Osteoblast (primary cell): ENCODE measurements at regions not wholly inside any gene's neighbourhood (a gene's known extent, or its start where the extent isn't known, plus 50 kb on each side); places are given as distances from the start of the nearest gene placed in this dataset.

Experiments used
- DNase-seq: peaks from one replicate; pipeline ENCODE4 v3.0.0; 2011; ENCODE audit warnings: low spot score, mixed read lengths; ENCODE audit not compliant: insufficient read length; ENCODE audit errors: missing footprints
- H2AFZ ChIP-seq: 2 replicates; pipeline ENCODE4 v1.6.0; 2011; ENCODE audit warnings: mild to moderate bottlenecking, low read length
- H3K27ac ChIP-seq: 2 replicates; pipeline ENCODE4 v1.5.1; 2011; ENCODE audit warnings: mild to moderate bottlenecking, low read depth, low read length, moderate library complexity
- H3K27me3 ChIP-seq: 2 replicates; pipeline ENCODE4 v1.6.0; 2012; ENCODE audit warnings: mild to moderate bottlenecking, control low read depth, inconsistent platforms, low read length, moderate library complexity; ENCODE audit not compliant: insufficient read depth
- H3K36me3 ChIP-seq: 2 replicates; pipeline ENCODE4 v1.5.1; 2011; ENCODE audit warnings: mild to moderate bottlenecking, low read length, control low read depth, moderate library complexity; ENCODE audit not compliant: insufficient read depth
- H3K4me1 ChIP-seq: 2 replicates; pipeline ENCODE4 v1.5.1; 2011; ENCODE audit warnings: mild to moderate bottlenecking, low read length, control low read depth, moderate library complexity; ENCODE audit not compliant: insufficient read depth
- H3K4me2 ChIP-seq: 2 replicates; pipeline ENCODE4 v1.6.0; 2011; ENCODE audit warnings: mild to moderate bottlenecking, low read length; ENCODE audit not compliant: insufficient read depth
- H3K4me3 ChIP-seq: fragments of 200-600 bp; sonication (generic); 3 replicates; pipeline ENCODE4 v1.5.1; 2012; ENCODE audit warnings: mild to moderate bottlenecking, low read length, inconsistent platforms; ENCODE audit not compliant: insufficient read depth
- H3K79me2 ChIP-seq: 2 replicates; pipeline ENCODE4 v1.6.0; 2012; ENCODE audit warnings: mild to moderate bottlenecking, low read length, control low read depth, inconsistent platforms; ENCODE audit not compliant: insufficient read depth
- H3K9me3 ChIP-seq: 2 replicates; pipeline ENCODE4 v1.5.1; 2011; ENCODE audit warnings: low read depth, low read length, control low read depth
- H4K20me1 ChIP-seq: 2 replicates; pipeline ENCODE4 v1.6.0; 2012; ENCODE audit warnings: mild to moderate bottlenecking, low read length, control low read depth; ENCODE audit not compliant: insufficient read depth
- TF ChIP-seq, protein P1 (sequence below): IDR thresholded peaks from 2 replicates; pipeline ENCODE4 v1.5.1; 2011; ENCODE audit warnings: mild to moderate bottlenecking, low read depth, low read length, moderate library complexity; ENCODE audit errors: extremely low read depth

DNA sequence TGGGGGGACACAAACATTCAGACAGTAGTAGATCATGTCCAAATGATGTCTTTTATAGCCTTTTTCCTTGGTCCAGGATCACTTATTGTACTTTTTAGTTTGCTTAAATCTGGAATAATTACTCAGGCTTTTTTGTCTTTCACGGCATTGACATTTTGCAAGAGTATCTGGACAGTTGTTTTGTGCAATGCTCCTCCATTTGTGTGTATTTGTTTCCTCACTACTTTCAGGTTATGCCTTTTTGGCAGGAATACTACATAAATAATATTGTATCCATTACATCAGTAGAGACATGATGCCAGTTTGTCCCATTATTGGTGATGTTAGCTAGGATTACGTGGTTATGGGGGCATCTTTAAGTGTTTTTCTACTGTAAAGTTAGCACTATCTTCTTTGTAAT lies 238.3 kb downstream of the MAN2A1 start:
- Histone ChIP-seq H3K36me3 (no peaks in the 10 kb centered on the region), H3K79me2 (no peaks in the 10 kb centered on the region), H4K20me1 (no peaks in the 10 kb centered on the region), H3K9me3 (no peaks in the 10 kb centered on the region), H3K27me3 (peaks cover 4% of the 10 kb centered on the region), H3K4me3 (no peak overlapping the region), H3K4me1 (no peaks in the 10 kb centered on the region), H3K4me2 (no peak overlapping the region), H3K27ac (no peak overlapping the region), H2AFZ (no peak overlapping the region)
- TF ChIP-seq, protein P1, sequence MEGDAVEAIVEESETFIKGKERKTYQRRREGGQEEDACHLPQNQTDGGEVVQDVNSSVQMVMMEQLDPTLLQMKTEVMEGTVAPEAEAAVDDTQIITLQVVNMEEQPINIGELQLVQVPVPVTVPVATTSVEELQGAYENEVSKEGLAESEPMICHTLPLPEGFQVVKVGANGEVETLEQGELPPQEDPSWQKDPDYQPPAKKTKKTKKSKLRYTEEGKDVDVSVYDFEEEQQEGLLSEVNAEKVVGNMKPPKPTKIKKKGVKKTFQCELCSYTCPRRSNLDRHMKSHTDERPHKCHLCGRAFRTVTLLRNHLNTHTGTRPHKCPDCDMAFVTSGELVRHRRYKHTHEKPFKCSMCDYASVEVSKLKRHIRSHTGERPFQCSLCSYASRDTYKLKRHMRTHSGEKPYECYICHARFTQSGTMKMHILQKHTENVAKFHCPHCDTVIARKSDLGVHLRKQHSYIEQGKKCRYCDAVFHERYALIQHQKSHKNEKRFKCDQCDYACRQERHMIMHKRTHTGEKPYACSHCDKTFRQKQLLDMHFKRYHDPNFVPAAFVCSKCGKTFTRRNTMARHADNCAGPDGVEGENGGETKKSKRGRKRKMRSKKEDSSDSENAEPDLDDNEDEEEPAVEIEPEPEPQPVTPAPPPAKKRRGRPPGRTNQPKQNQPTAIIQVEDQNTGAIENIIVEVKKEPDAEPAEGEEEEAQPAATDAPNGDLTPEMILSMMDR = no peak
- DNase-seq = no peak

DNA sequence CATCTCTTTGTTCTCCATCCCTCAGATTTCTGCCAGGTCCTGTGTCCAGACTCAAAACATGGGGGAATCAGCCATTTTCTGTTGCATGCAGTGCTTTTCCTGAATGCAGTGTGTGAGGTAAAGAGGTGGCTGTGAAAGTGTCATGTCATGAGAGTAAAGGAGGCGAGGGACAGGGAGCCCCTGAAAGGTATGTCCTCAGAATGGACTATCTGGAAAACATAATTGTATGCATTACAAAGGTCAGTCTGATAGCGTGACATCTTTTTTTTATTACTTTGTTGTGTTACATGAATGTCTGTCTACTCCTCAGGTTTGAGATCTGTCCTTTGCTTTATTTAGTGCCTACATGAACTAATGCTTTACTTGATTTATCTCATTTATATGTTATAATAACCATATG lies 239.1 kb downstream of the MAN2A1 start:
- H2AFZ ChIP-seq = no peak overlapping the region
- no peaks in the 10 kb centered on the region for H3K36me3 ChIP-seq
- no peak overlapping the region for H3K4me3 ChIP-seq
- TF ChIP-seq, protein P1 = no peak
- no peaks in the 10 kb centered on the region for H3K79me2 ChIP-seq
- no peak overlapping the region for H3K27ac ChIP-seq
- peaks cover 4% of the 10 kb centered on the region for H3K27me3 ChIP-seq
- no peaks in the 10 kb centered on the region for H3K4me1 ChIP-seq
- H4K20me1 ChIP-seq = no peaks in the 10 kb centered on the region
- H3K9me3 ChIP-seq = no peaks in the 10 kb centered on the region
- DNase-seq = no peak
- H3K4me2 ChIP-seq = no peak overlapping the region

DNA sequence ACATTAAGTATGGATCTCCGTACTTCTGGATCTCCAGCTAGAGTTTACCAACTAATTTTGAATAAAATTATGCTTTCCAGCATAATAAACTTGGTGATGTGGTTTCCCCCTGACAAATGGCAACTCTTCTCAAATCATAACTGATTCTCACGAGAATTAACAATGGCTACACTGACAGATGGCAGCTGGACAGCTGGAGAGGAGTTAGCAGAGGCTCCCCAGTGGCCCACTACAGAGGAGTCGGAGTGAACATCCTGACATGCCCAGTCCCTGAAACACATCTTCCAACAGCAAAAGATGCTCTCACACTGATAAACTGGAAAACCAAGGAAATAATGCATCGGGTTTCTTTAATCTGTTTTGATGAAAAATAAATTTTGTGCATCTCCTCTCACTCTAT lies 239.6 kb downstream of the MAN2A1 start:
- no peak overlapping the region for H3K4me2 ChIP-seq
- TF ChIP-seq, protein P1 = no peak
- H2AFZ ChIP-seq = no peak overlapping the region
- H3K4me1 ChIP-seq = no peaks in the 10 kb centered on the region
- no peaks in the 10 kb centered on the region for H4K20me1 ChIP-seq
- no peak overlapping the region for H3K27ac ChIP-seq
- H3K9me3 ChIP-seq = no peaks in the 10 kb centered on the region
- no peak overlapping the region for H3K4me3 ChIP-seq
- H3K27me3 ChIP-seq = peaks cover 4% of the 10 kb centered on the region
- no peaks in the 10 kb centered on the region for H3K36me3 ChIP-seq
- H3K79me2 ChIP-seq = no peaks in the 10 kb centered on the region
- DNase-seq = no peak

DNA sequence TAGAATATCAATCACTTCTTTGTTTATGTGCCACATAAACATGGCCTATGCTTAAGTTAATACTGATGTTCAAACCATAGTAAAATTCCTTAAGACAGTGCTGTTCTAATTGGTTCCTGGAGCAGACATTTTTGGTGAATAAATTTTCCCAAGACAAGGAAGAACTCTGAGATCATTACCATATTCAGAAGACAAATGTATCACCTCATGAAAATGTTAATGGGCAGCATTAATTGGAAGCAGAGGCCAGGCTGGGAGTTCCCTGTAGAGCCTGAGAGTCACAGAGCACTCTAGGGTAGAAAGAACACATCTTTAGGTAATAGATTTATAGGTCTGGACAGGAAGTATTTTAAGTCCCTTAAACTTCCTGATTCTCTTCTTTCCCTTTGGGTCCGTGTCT lies 240.2 kb downstream of the MAN2A1 start:
- Histone ChIP-seq H3K4me1 (no peaks in the 10 kb centered on the region), H3K4me2 (no peak overlapping the region), H2AFZ (no peak overlapping the region), H3K36me3 (no peaks in the 10 kb centered on the region), H3K27me3 (peaks cover 4% of the 10 kb centered on the region), H3K27ac (no peak overlapping the region), H4K20me1 (no peaks in the 10 kb centered on the region), H3K9me3 (no peaks in the 10 kb centered on the region), H3K4me3 (no peak overlapping the region), H3K79me2 (no peaks in the 10 kb centered on the region)
- TF ChIP-seq, protein P1 = no peak
- no peak for DNase-seq
